K562 (cell line): ENCODE measurements at regions not wholly inside any gene's neighbourhood (a gene's known extent, or its start where the extent isn't known, plus 50 kb on each side); places are given as distances from the start of the nearest gene placed in this dataset.
A peak's percentile ranks its signal among the peaks of the same experiment; 100 is the strongest.

Experiments
- ATAC-seq: fragments of 200-7000 bp; cut with Tn5 transposase; 3 replicates; pipeline ENCODE4 v1.9.1; 2020; ENCODE audit warnings: moderate library complexity
- BruUV-seq: library from RNA; stranded (reverse); fragments of 400-500 nt; replicated peaks from 2 replicates; lab custom pipeline; 2021; lab: Mats Ljungman, UMichigan
- CTCF ChIA-PET: fragments of 300-600 bp; formaldehyde crosslinking; extraction: SDS; loops from one replicate; lab custom pipeline; 2021; ENCODE audit warnings: low intra/inter-chr PET ratio; lab: Yijun Ruan, JAX
- POLR2A ChIA-PET: fragments of 300-600, 350-650 bp; sonication (Branson Sonifier 250); formaldehyde crosslinking; extraction: SDS; loops from one replicate; lab custom pipeline; 2021; ENCODE audit warnings: antibody characterized with exemption, inconsistent platforms; lab: Yijun Ruan, JAX
- DNase-seq, 4 experiments: peaks; one replicate each; pipeline versions ENCODE4 v3.0.0 to v3.0.0-alpha.2; 2011 to 2018; ENCODE audit warnings: low spot score in 3 of 4, mixed read lengths in 3 of 4; ENCODE audit errors: extremely low read depth in 1 of 4
- FAIRE-seq: peaks from 2 replicates; lab custom pipeline; 2011; peaks lifted over from hg19 to GRCh38; lab: Jason Lieb, UNC
- H2AFZ ChIP-seq: 2 replicates; pipeline ENCODE4 v1.6.0; 2011; ENCODE audit warnings: low read depth, low read length, control low read depth, inconsistent platforms
- H3K27ac ChIP-seq: fragments of 200-600 bp; 3 replicates; pipeline ENCODE4 v1.8.0; 2011; ENCODE audit warnings: low read depth, mild to moderate bottlenecking, control low read depth, inconsistent platforms, low read length, moderate library complexity, mixed read lengths; ENCODE audit errors: extremely low read depth
- H3K27me3 ChIP-seq, 2 experiments: fragments of 300-600 bp in 1 of 2; 2 replicates in 1 of 2; 3 replicates in 1 of 2; pipeline versions ENCODE4 v1.6.0 to v1.8.0; 2011; ENCODE audit warnings: inconsistent platforms in 2 of 2, low read length in 2 of 2, mild to moderate bottlenecking in 1 of 2, mixed read lengths in 1 of 2, moderate library complexity in 1 of 2; ENCODE audit not compliant: control insufficient read depth in 2 of 2, insufficient read depth in 2 of 2
- H3K36me3 ChIP-seq: fragments of 300-600 bp; 3 replicates; pipeline ENCODE4 v1.8.0; 2011; ENCODE audit warnings: mild to moderate bottlenecking, low read length, inconsistent platforms; ENCODE audit not compliant: control insufficient read depth, insufficient read depth
- H3K4me1 ChIP-seq, 2 experiments: fragments of 200-600 bp in 1 of 2; replicated peaks in 1 of 2; 2 replicates in 1 of 2; 3 replicates in 1 of 2; pipeline versions ENCODE4 v1.5.1 to v1.8.0; 2011; ENCODE audit warnings: inconsistent platforms in 2 of 2, low read length in 2 of 2, mild to moderate bottlenecking in 1 of 2, mixed read lengths in 1 of 2, moderate library complexity in 1 of 2; ENCODE audit not compliant: control insufficient read depth in 2 of 2, insufficient read depth in 2 of 2
- H3K4me2 ChIP-seq: 2 replicates; pipeline ENCODE4 v1.6.1; 2011; ENCODE audit warnings: low read length, control low read depth, inconsistent platforms, mixed read lengths; ENCODE audit not compliant: insufficient read depth
- H3K4me3 ChIP-seq: fragments of 200-600 bp; sonication (generic), shearing (Covaris generic); 2 replicates; pipeline ENCODE4 v1.5.1; 2016; ENCODE audit warnings: control low read depth, inconsistent platforms
- H3K79me2 ChIP-seq: fragments of 200-600 bp; 3 replicates; pipeline ENCODE4 v1.8.0; 2011; ENCODE audit warnings: low read length, inconsistent platforms; ENCODE audit not compliant: control insufficient read depth, insufficient read depth
- H3K9ac ChIP-seq, 2 experiments: 2 replicates each; pipeline versions ENCODE4 v1.6.0 to v1.6.1; 2011; ENCODE audit warnings: low read depth in 2 of 2, low read length in 2 of 2, control low read depth in 1 of 2, inconsistent platforms in 1 of 2, mild to moderate bottlenecking in 1 of 2, mixed read lengths in 1 of 2; ENCODE audit not compliant: insufficient read depth in 1 of 2
- H3K9me1 ChIP-seq: one replicate; pipeline ENCODE4 v1.6.0; 2011; ENCODE audit warnings: inconsistent platforms, mild to moderate bottlenecking, low read length, moderate library complexity; ENCODE audit not compliant: control insufficient read depth, insufficient read depth
- H3K9me3 ChIP-seq: replicated peaks from 2 replicates; pipeline ENCODE4 v1.5.1; 2011; ENCODE audit warnings: low read depth, low read length, inconsistent platforms; ENCODE audit not compliant: control insufficient read depth, insufficient read depth
- H4K20me1 ChIP-seq: replicated peaks from 2 replicates; pipeline ENCODE4 v1.6.1; 2011; ENCODE audit warnings: low read length, inconsistent platforms, mixed read lengths; ENCODE audit not compliant: control insufficient read depth, insufficient read depth
- ATF7 ChIP-seq: fragments of 450-650 bp; IDR thresholded peaks from 2 replicates; pipeline ENCODE4 v1.7.1; 2014; ENCODE audit warnings: mild to moderate bottlenecking, moderate library complexity
- C11orf30 ChIP-seq: fragments of 450-650 bp; IDR thresholded peaks from 2 replicates; pipeline ENCODE4 v1.6.1; 2016; ENCODE audit warnings: low read depth, mild to moderate bottlenecking
- CEBPB ChIP-seq: fragments of 450-650 bp; IDR thresholded peaks from 2 replicates; pipeline ENCODE4 v1.6.1; 2016; ENCODE audit warnings: missing genetic modification characterization, missing compliant biosample characterization
- CEBPG ChIP-seq, 3 experiments: fragments of 200-800 bp in 1 of 3; sonication (Bioruptor generic) in 1 of 3; sonication (generic) in 1 of 3; formaldehyde crosslinking in 1 of 3; IDR thresholded peaks in 2 of 3; conservative IDR thresholded peaks in 1 of 3; 2 replicates each; pipeline versions ENCODE4 v1.6.1 to v1.8.0; 2016 to 2022; ENCODE audit warnings: missing compliant biosample characterization in 2 of 3, missing genetic modification characterization in 2 of 3, mild to moderate bottlenecking in 1 of 3, missing genetic modification reagents in 1 of 3
- FOSL1 ChIP-seq: fragments of 200-800 bp; sonication (Bioruptor generic); conservative IDR thresholded peaks from 2 replicates; pipeline ENCODE4 v1.6.1; 2016; ENCODE audit warnings: missing genetic modification characterization, missing compliant biosample characterization
- JUN ChIP-seq, 2 experiments: sonication (generic) in 1 of 2; formaldehyde crosslinking in 1 of 2; IDR thresholded peaks; 2 replicates each; pipeline versions ENCODE4 v1.6.1 to v1.8.0; 2012 to 2022; ENCODE audit warnings: borderline replicate concordance in 2 of 2, mild to moderate bottlenecking in 2 of 2, improper control_type of control experiment in 1 of 2, low read depth in 1 of 2, low read length in 1 of 2, missing genetic modification reagents in 1 of 2
- KLF6 ChIP-seq: fragments of 250-450 bp; sonication (Bioruptor Pico); IDR thresholded peaks from 2 replicates; pipeline ENCODE4 v1.4.0; 2020; ENCODE audit warnings: mild to moderate bottlenecking, moderate library complexity, borderline replicate concordance
- NEUROD1 ChIP-seq: fragments of 150-350 bp; IDR thresholded peaks from 2 replicates; pipeline ENCODE4 v1.6.1; 2014; ENCODE audit warnings: borderline replicate concordance, low read length, low read depth; ENCODE audit not compliant: partially characterized antibody
- TEAD1 ChIP-seq, 2 experiments: fragments of 450-650 bp in 1 of 2; sonication (generic) in 1 of 2; formaldehyde crosslinking; IDR thresholded peaks; 2 replicates each; pipeline versions ENCODE4 v1.4.0 to v1.8.0; 2020 to 2022; ENCODE audit warnings: mild to moderate bottlenecking in 2 of 2, missing genetic modification reagents in 1 of 2
- TRIM24 ChIP-seq, 2 experiments: fragments of 450-650 bp; IDR thresholded peaks; 2 replicates each; pipeline ENCODE4 v1.6.1; 2016
- ZFPM2 ChIP-seq: fragments of 250-450 bp; sonication (Bioruptor Pico); IDR thresholded peaks from 2 replicates; pipeline ENCODE4 v1.5.1; 2022; ENCODE audit warnings: mild to moderate bottlenecking
- ZNF253 ChIP-seq: fragments of 250-450 bp; sonication (Bioruptor Pico); conservative IDR thresholded peaks from 2 replicates; pipeline ENCODE4 v1.6.1; 2021; ENCODE audit warnings: mild to moderate bottlenecking
- ZNF780A ChIP-seq: fragments of 250-450 bp; sonication (Bioruptor Pico); IDR thresholded peaks from 2 replicates; pipeline ENCODE4 v1.5.0; 2021; ENCODE audit warnings: mild to moderate bottlenecking
- WGBS: fragments of 100-300 bp; shearing (Covaris generic); methylation state at CpG from one replicate; pipeline ENCODE4 v1.1.6; 2016; ENCODE audit warnings: low coverage, mixed read lengths; ENCODE audit not compliant: insufficient coverage; ENCODE audit errors: missing lambda C conversion rate; 5-methylcytosine and 5-hydroxymethylcytosine counted together
- in situ Hi-C: fragments of 300-500 bp; cut with MboI; formaldehyde crosslinking; loops from 4 replicates; pipeline ENCODE4 v1.15.0; 2018; ENCODE audit warnings: inconsistent platforms, mixed read lengths
- intact Hi-C: fragments of 100-400 bp; cut with micrococcal nuclease; formaldehyde crosslinking; loops from 2 replicates; pipeline ENCODE4 v1.14.2; 2022
- TF ChIP-seq, protein P1 (sequence below): fragments of 450-650 bp; IDR thresholded peaks from 2 replicates; pipeline ENCODE4 v1.6.1; 2017; ENCODE audit warnings: antibody characterized with exemption, mild to moderate bottlenecking
- TF ChIP-seq, protein P2 (sequence below): fragments of 450-650 bp; formaldehyde crosslinking; IDR thresholded peaks from 2 replicates; pipeline ENCODE4 v1.4.0; 2020; ENCODE audit warnings: mild to moderate bottlenecking
- TF ChIP-seq, protein P3 (sequence below), 2 experiments: fragments of 450-650 bp in 1 of 2; sonication (generic) in 1 of 2; formaldehyde crosslinking in 1 of 2; IDR thresholded peaks in 1 of 2; conservative IDR thresholded peaks in 1 of 2; 2 replicates each; pipeline versions ENCODE4 v1.6.1 to v1.8.1; 2016 to 2023; ENCODE audit warnings: mild to moderate bottlenecking in 2 of 2, moderate library complexity in 2 of 2, inconsistent platforms in 1 of 2, missing genetic modification reagents in 1 of 2

DNA sequence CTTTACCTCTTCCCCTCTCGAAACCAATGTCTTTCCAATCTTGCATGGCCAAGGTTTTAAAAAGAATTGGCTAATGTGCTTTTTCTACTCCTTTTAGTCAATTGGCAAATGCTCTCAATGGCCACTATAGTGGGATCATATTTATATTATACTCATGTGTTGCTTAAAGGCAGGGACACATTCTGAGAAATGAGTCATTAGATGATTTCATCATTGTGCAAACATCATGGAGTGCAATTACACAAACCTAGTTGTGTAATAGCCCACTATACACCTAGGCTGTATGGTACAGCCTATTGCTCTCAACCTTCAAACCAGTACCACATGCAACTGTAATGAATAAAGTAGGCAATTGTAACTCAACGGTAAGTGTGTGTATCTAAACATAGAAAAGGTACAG lies 180.9 kb downstream of the HS3ST3A1 start:
- H3K27ac ChIP-seq = no peak overlapping the region
- in situ Hi-C loops (no loop called here), intact Hi-C loops (no loop called here)
- no peak overlapping the region for H3K4me3 ChIP-seq
- DNase-seq (no peak), FAIRE-seq (no peak), ATAC-seq (no peak)
- H2AFZ ChIP-seq = peak overlapping the region; percentile 38; the same call in 1 of the 2 replicates
- H3K9me1 ChIP-seq = no peaks in the 10 kb centered on the region
- WGBS = 37% methylated on average over 2 of the region's 2 CpGs
- H3K9ac ChIP-seq = no peak overlapping the region
- ChIA-PET POLR2A (no interaction called here), CTCF (no interaction called here)
- no peaks in the 10 kb centered on the region for H3K27me3 ChIP-seq
- H3K4me1 ChIP-seq = peaks cover 0 to 13% of the 10 kb centered on the region in 2 experiments; a peak in 3 of 5 replicates
- no peak overlapping the region for H3K4me2 ChIP-seq
- no peaks in the 10 kb centered on the region for H4K20me1 ChIP-seq
- H3K9me3 ChIP-seq = no peaks in the 10 kb centered on the region
- BruUV-seq = no TSS peak
- no peaks in the 10 kb centered on the region for H3K79me2 ChIP-seq
- H3K36me3 ChIP-seq = no peaks in the 10 kb centered on the region
- no peak for TF ChIP-seq TEAD1 (CRISPR knock-in tag; IDR thresholded peaks at IDR 0.05)
- peak; percentile 79; the same call in 1 of the 2 replicates for TF ChIP-seq JUN (IDR thresholded peaks at IDR 0.05; ENCODE audit: borderline replicate concordance, low read depth, low read length)
- TF ChIP-seq JUN (CRISPR knock-in tag; IDR thresholded peaks at IDR 0.05; ENCODE audit: borderline replicate concordance) = no peak
- TF ChIP-seq KLF6 (CRISPR knock-in tag) = no peak
- TF ChIP-seq TRIM24 (IDR thresholded peaks at IDR 0.05) = peak; percentile 88 to 89
- TF ChIP-seq ZNF780A = no peak
- TF ChIP-seq FOSL1 (tag) = peak; percentile 88
- no peak for TF ChIP-seq C11orf30
- peak; percentile 27; the same call in 1 of the 2 replicates for TF ChIP-seq CEBPG (CRISPR knock-in tag; IDR thresholded peaks at IDR 0.05)
- TF ChIP-seq CEBPG (tag; conservative IDR thresholded peaks at IDR 0.05 in 1 of 2, IDR thresholded peaks at IDR 0.05 in 1 of 2) = peak; percentile 88 to 96
- TF ChIP-seq ATF7 = peak; percentile 48
- no peak for TF ChIP-seq ZFPM2 (CRISPR knock-in tag)
- TF ChIP-seq, protein P1, sequence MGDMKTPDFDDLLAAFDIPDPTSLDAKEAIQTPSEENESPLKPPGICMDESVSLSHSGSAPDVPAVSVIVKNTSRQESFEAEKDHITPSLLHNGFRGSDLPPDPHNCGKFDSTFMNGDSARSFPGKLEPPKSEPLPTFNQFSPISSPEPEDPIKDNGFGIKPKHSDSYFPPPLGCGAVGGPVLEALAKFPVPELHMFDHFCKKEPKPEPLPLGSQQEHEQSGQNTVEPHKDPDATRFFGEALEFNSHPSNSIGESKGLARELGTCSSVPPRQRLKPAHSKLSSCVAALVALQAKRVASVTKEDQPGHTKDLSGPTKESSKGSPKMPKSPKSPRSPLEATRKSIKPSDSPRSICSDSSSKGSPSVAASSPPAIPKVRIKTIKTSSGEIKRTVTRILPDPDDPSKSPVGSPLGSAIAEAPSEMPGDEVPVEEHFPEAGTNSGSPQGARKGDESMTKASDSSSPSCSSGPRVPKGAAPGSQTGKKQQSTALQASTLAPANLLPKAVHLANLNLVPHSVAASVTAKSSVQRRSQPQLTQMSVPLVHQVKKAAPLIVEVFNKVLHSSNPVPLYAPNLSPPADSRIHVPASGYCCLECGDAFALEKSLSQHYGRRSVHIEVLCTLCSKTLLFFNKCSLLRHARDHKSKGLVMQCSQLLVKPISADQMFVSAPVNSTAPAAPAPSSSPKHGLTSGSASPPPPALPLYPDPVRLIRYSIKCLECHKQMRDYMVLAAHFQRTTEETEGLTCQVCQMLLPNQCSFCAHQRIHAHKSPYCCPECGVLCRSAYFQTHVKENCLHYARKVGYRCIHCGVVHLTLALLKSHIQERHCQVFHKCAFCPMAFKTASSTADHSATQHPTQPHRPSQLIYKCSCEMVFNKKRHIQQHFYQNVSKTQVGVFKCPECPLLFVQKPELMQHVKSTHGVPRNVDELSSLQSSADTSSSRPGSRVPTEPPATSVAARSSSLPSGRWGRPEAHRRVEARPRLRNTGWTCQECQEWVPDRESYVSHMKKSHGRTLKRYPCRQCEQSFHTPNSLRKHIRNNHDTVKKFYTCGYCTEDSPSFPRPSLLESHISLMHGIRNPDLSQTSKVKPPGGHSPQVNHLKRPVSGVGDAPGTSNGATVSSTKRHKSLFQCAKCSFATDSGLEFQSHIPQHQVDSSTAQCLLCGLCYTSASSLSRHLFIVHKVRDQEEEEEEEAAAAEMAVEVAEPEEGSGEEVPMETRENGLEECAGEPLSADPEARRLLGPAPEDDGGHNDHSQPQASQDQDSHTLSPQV = 0 out of 2 replicates have a peak, but pooled peaks have one; percentile 9
- TF ChIP-seq ZNF253 (CRISPR knock-in tag) = no peak
- peak; percentile 95 for TF ChIP-seq CEBPB (tag)
- TF ChIP-seq, protein P2, sequence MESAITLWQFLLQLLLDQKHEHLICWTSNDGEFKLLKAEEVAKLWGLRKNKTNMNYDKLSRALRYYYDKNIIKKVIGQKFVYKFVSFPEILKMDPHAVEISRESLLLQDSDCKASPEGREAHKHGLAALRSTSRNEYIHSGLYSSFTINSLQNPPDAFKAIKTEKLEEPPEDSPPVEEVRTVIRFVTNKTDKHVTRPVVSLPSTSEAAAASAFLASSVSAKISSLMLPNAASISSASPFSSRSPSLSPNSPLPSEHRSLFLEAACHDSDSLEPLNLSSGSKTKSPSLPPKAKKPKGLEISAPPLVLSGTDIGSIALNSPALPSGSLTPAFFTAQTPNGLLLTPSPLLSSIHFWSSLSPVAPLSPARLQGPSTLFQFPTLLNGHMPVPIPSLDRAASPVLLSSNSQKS (CRISPR knock-in tag) = no peak
- TF ChIP-seq, protein P3, sequence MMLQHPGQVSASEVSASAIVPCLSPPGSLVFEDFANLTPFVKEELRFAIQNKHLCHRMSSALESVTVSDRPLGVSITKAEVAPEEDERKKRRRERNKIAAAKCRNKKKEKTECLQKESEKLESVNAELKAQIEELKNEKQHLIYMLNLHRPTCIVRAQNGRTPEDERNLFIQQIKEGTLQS (IDR thresholded peaks at IDR 0.05) = peak; percentile 93
- TF ChIP-seq, protein P3 (CRISPR knock-in tag; conservative IDR thresholded peaks at IDR 0.05) = no peak
- no peak for TF ChIP-seq NEUROD1
